HG02885 (cell line): ENCODE measurements at regions not wholly inside any gene's neighbourhood (a gene's known extent, or its start where the extent isn't known, plus 50 kb on each side); places are given as distances from the start of the nearest gene placed in this dataset.

Source experiments
- ATAC-seq: cut with Tn5 transposase; IDR thresholded peaks from one replicate; pipeline ENCODE4 v1.9.1; 2021; ENCODE audit warnings: mild to moderate bottlenecking; ENCODE audit not compliant: unreplicated experiment, poor library complexity

- ATAC-seq, result no peak
Observed at GRCh38 chr6:164856138-164856537, 453.3 kb downstream of the C6orf118 start.

GRCh38 chr6:164855281-164855680 lies 454.1 kb downstream of the C6orf118 start:
- no peak for ATAC-seq

GRCh38 chr6:164854526-164854925 lies 454.9 kb downstream of the C6orf118 start:
- ATAC-seq, result no peak

- no peak for ATAC-seq
Observed at GRCh38 chr6:164845773-164846172, 463.6 kb downstream of the C6orf118 start.

- ATAC-seq, result no peak
Observed at GRCh38 chr6:164842085-164842484, 467.3 kb downstream of the C6orf118 start.

GRCh38 chr6:164838068-164838615 lies 471.3 kb downstream of the C6orf118 start:
- ATAC-seq, result no peak

- no peak for ATAC-seq
Observed at GRCh38 chr6:164836486-164836885, 472.9 kb downstream of the C6orf118 start.

GRCh38 chr6:164832410-164832809 lies 477.0 kb downstream of the C6orf118 start:
- no peak for ATAC-seq

- ATAC-seq, result no peak
Observed at GRCh38 chr6:164827537-164827936, 481.9 kb downstream of the C6orf118 start.

GRCh38 chr6:164826831-164827468 lies 482.5 kb downstream of the C6orf118 start:
- ATAC-seq, result no peak

- no peak for ATAC-seq
Observed at GRCh38 chr6:164825386-164825785, 484.0 kb downstream of the C6orf118 start.

- no peak for ATAC-seq
Observed at GRCh38 chr6:164817662-164818061, 491.7 kb downstream of the C6orf118 start.

- no peak for ATAC-seq
Observed at GRCh38 chr6:164812706-164813105, 496.7 kb downstream of the C6orf118 start.

- no peak for ATAC-seq
Observed at GRCh38 chr6:164807125-164807524, 502.3 kb downstream of the C6orf118 start.

GRCh38 chr6:164795056-164795815 lies 514.2 kb downstream of the C6orf118 start:
- no peak for ATAC-seq

- ATAC-seq, result no peak
Observed at GRCh38 chr6:164792666-164793065, 516.7 kb downstream of the C6orf118 start.

GRCh38 chr6:164791498-164791897 lies 517.9 kb downstream of the C6orf118 start:
- ATAC-seq, result no peak

- no peak for ATAC-seq
Observed at GRCh38 chr6:164763788-164764187, 545.6 kb downstream of the C6orf118 start.

GRCh38 chr6:164757451-164757850 lies 552.0 kb downstream of the C6orf118 start:
- no peak for ATAC-seq

GRCh38 chr6:164756723-164757122 lies 552.7 kb downstream of the C6orf118 start:
- ATAC-seq, result no peak

GRCh38 chr6:164756142-164756541 lies 553.3 kb downstream of the C6orf118 start:
- no peak for ATAC-seq

GRCh38 chr6:164753517-164753916 lies 555.9 kb downstream of the C6orf118 start:
- no peak for ATAC-seq
